ENCODE measurements at regions not wholly inside any gene's neighbourhood (a gene's known extent, or its start where the extent isn't known, plus 50 kb on each side); places are given as distances from the start of the nearest gene placed in this dataset.

- intact Hi-C loops (cut with micrococcal nuclease), result no loop called here
- no peak overlapping the region for H2AFZ ChIP-seq (ENCODE audit: insufficient read depth, low read depth, low read length, poor library complexity, severe bottlenecking)
Measured at GRCh38 chr4:111630705-111631104, 514.5 kb upstream of the FAM241A start.

More at GRCh38 chr4:111630705-111631104, 514.5 kb upstream of the FAM241A start:
- Histone ChIP-seq H3K4me2 (replicated peaks; ENCODE audit: low read depth, low read length, poor library complexity, severe bottlenecking) (no peak overlapping the region), H3K9me3 (ENCODE audit: control extremely low read depth in 1 of 3, control insufficient read depth in 2 of 3, insufficient read depth in 1 of 3, low read length in 2 of 3) (peaks cover 0 to 3% (median 0%) of the 10 kb centered on the region in 3 donors), H4K20me1 (ENCODE audit: control insufficient read depth, insufficient read depth, low read length, poor library complexity, severe bottlenecking) (no peaks in the 10 kb centered on the region), H3K9ac (ENCODE audit: low read length) (no peak overlapping the region), H3K4me1 (ENCODE audit: control insufficient read depth in 2 of 2, insufficient read depth in 2 of 2, low read length in 2 of 2) (no peaks in the 10 kb centered on the region), H3K79me2 (ENCODE audit: control insufficient read depth, insufficient read depth, low read length) (no peaks in the 10 kb centered on the region), H3K36me3 (replicated peaks in 1 of 2; ENCODE audit: control extremely low read depth in 1 of 2, control insufficient read depth in 1 of 2, extremely low read depth in 1 of 2, insufficient read depth in 2 of 2, low read length in 1 of 2) (no peaks in the 10 kb centered on the region), H3K27ac (ENCODE audit: low read length in 2 of 2) (no peak overlapping the region), H3K27me3 (replicated peaks in 1 of 4; ENCODE audit: control extremely low read depth in 1 of 4, control insufficient read depth in 3 of 4, insufficient read depth in 4 of 4, low read length in 3 of 4) (no peaks in the 10 kb centered on the region), H3K4me3 (ENCODE audit: control extremely low read depth in 1 of 5, extremely low read depth in 1 of 5, insufficient read depth in 1 of 5, low read depth in 2 of 5, low read length in 4 of 5) (no peak overlapping the region)
- H3K4me3 Mint-ChIP-seq, result no peak overlapping the region
- ATAC-seq (ENCODE audit: low read depth) (no peak), DNase-seq (no peak)
- H3K9me3 Mint-ChIP-seq (ENCODE audit: insufficient read depth), result no peaks in the 10 kb centered on the region
- no CpG with 5 or more reads among the region's 2 CpGs for WGBS (ENCODE audit: insufficient coverage)
- H3K27ac Mint-ChIP-seq, result no peak overlapping the region
- H3K4me1 Mint-ChIP-seq, result no peaks in the 10 kb centered on the region
- TF ChIP-seq CTCF (IDR thresholded peaks at IDR 0.05) (no peak), EZH2 (IDR thresholded peaks at IDR 0.05; ENCODE audit: borderline replicate concordance, insufficient read depth, low read depth, low read length, poor library complexity, severe bottlenecking) (no peak)
- no peaks in the 10 kb centered on the region for H3K27me3 Mint-ChIP-seq
- POLR2A ChIA-PET, result no interaction called here
- CTCF ChIA-PET, result no interaction called here

All from B cell (primary cell).